HCT116 (cell line): ENCODE measurements at regions not wholly inside any gene's neighbourhood (a gene's known extent, or its start where the extent isn't known, plus 50 kb on each side); places are given as distances from the start of the nearest gene placed in this dataset.
"Not testable (repeated sequence)": the region's sequence is repeated elsewhere in the genome, so short reads cannot be mapped to it uniquely, and the experiment has no call there.

Source experiments
- ATAC-seq: fragments of 200-7000 bp; cut with Tn5 transposase; 2 replicates; pipeline ENCODE4 v1.9.1; 2020; ENCODE audit warnings: mild to moderate bottlenecking, moderate library complexity
- BruUV-seq: library from RNA; stranded (reverse); fragments of 400-500 nt; replicated peaks from 2 replicates; lab custom pipeline; 2021; lab: Mats Ljungman, UMichigan
- CTCF ChIA-PET: fragments of 300-600 bp; sonication (Branson Sonifier 250); formaldehyde crosslinking; loops from one replicate; lab custom pipeline; 2021; ENCODE audit warnings: antibody characterized with exemption; lab: Charles Lee
- POLR2A ChIA-PET: fragments of 300-600, 350-600 bp; sonication (Branson Sonifier 250); formaldehyde crosslinking; loops from one replicate; lab custom pipeline; 2021; ENCODE audit warnings: antibody characterized with exemption; lab: Charles Lee
- RAD21 ChIA-PET, 2 experiments: fragments of 300-600 bp; sonication (Branson Sonifier 250); formaldehyde crosslinking; loops; one replicate each; lab custom pipeline; 2023; ENCODE audit warnings: low total read pairs in 2 of 2; ENCODE audit not compliant: uncharacterized antibody in 2 of 2, unreplicated experiment in 2 of 2, low non-redundant PET in 1 of 2; lab: Charles Lee
- DNase-seq: peaks from one replicate; pipeline ENCODE4 v3.0.0-alpha.2; 2010; ENCODE audit warnings: low read depth, low spot score
- H2AFZ ChIP-seq: fragments of 200-600 bp; shearing (Covaris generic), sonication (generic); 2 replicates; pipeline ENCODE4 v1.6.1; 2017; ENCODE audit warnings: low read depth, mixed run types, mixed read lengths, antibody characterized with exemption, low read length; ENCODE audit not compliant: poor library complexity, severe bottlenecking
- H3K27ac ChIP-seq: 2 replicates; pipeline ENCODE4 v1.5.1; 2012; ENCODE audit warnings: low read depth, low read length
- H3K27me3 ChIP-seq: fragments of 200-600 bp; sonication (generic); 2 replicates; pipeline ENCODE4 v1.6.1; 2016; ENCODE audit warnings: mixed run types, low read length, mixed read lengths; ENCODE audit not compliant: insufficient read depth
- H3K36me3 ChIP-seq, 2 experiments: fragments of 200-500 bp in 1 of 2; fragments of 200-600 bp in 1 of 2; sonication (Bioruptor generic) in 1 of 2; sonication (generic) in 1 of 2; 2 replicates each; pipeline versions ENCODE4 v1.5.1 to v1.6.1; 2014 to 2016; ENCODE audit warnings: low read length in 2 of 2, inconsistent platforms in 1 of 2, mixed read lengths in 1 of 2, mixed run types in 1 of 2; ENCODE audit not compliant: insufficient read depth in 2 of 2, control insufficient read depth in 1 of 2
- H3K4me1 ChIP-seq, 2 experiments: fragments of 200-600 bp in 1 of 2; sonication (generic) in 1 of 2; 2 replicates each; pipeline versions ENCODE4 v1.5.1 to v1.6.1; 2012 to 2017; ENCODE audit warnings: low read length in 2 of 2, inconsistent platforms in 1 of 2, mild to moderate bottlenecking in 1 of 2, mixed read lengths in 1 of 2, mixed run types in 1 of 2, moderate library complexity in 1 of 2; ENCODE audit not compliant: insufficient read depth in 2 of 2, control insufficient read depth in 1 of 2
- H3K4me2 ChIP-seq: fragments of 200-600 bp; sonication (generic); 2 replicates; pipeline ENCODE4 v1.6.1; 2017; ENCODE audit warnings: mixed run types, low read length, mixed read lengths
- H3K4me3 ChIP-seq, 2 experiments: fragments of 200-600 bp in 1 of 2; sonication (generic) in 1 of 2; replicated peaks in 1 of 2; 2 replicates each; pipeline ENCODE4 v1.5.1; 2011 to 2016; ENCODE audit warnings: low read length in 2 of 2, control low read depth in 1 of 2, low read depth in 1 of 2, mild to moderate bottlenecking in 1 of 2, mixed read lengths in 1 of 2, mixed run types in 1 of 2
- H3K79me2 ChIP-seq: fragments of 200-600 bp; sonication (generic); 2 replicates; pipeline ENCODE4 v1.6.1; 2017; ENCODE audit warnings: mild to moderate bottlenecking, mixed run types, low read length, moderate library complexity, mixed read lengths; ENCODE audit not compliant: insufficient read depth
- H3K9ac ChIP-seq: fragments of 200-600 bp; sonication (generic); 2 replicates; pipeline ENCODE4 v1.6.1; 2016; ENCODE audit warnings: low read length, mixed read lengths
- H3K9me2 ChIP-seq: fragments of 200-600 bp; sonication (generic), shearing (Covaris generic); 2 replicates; pipeline ENCODE4 v1.6.1; 2017; ENCODE audit warnings: mixed run types, mild to moderate bottlenecking, moderate library complexity; ENCODE audit not compliant: insufficient read depth
- H3K9me3 ChIP-seq, 2 experiments: fragments of 200-500 bp in 1 of 2; fragments of 200-600 bp in 1 of 2; sonication (Bioruptor generic) in 1 of 2; sonication (generic) in 1 of 2; 2 replicates each; pipeline ENCODE4 v1.6.1; 2014 to 2017; ENCODE audit warnings: low read length in 2 of 2, mixed read lengths in 2 of 2, inconsistent platforms in 1 of 2, low read depth in 1 of 2, mild to moderate bottlenecking in 1 of 2, mixed run types in 1 of 2, moderate library complexity in 1 of 2; ENCODE audit not compliant: control insufficient read depth in 1 of 2, insufficient read depth in 1 of 2
- H4K20me1 ChIP-seq: fragments of 200-600 bp; sonication (generic), shearing (Covaris generic); 2 replicates; pipeline ENCODE4 v1.6.1; 2017; ENCODE audit warnings: mixed run types, mild to moderate bottlenecking, moderate library complexity; ENCODE audit not compliant: insufficient read depth
- EZH2phosphoT487 ChIP-seq: fragments of 200-600 bp; IDR thresholded peaks from 2 replicates; pipeline ENCODE4 v1.6.1; 2018; ENCODE audit warnings: antibody characterized with exemption, borderline replicate concordance
- SRF ChIP-seq: IDR thresholded peaks from 2 replicates; pipeline ENCODE4 v1.6.1; 2012; ENCODE audit warnings: low read depth
- YY1 ChIP-seq: IDR thresholded peaks from 2 replicates; pipeline ENCODE4 v1.6.1; 2011; ENCODE audit warnings: low read length, low read depth, moderate library complexity, mild to moderate bottlenecking; ENCODE audit not compliant: insufficient replicate concordance; ENCODE audit errors: extremely low read depth
- intact Hi-C: fragments of 100-400 bp; cut with micrococcal nuclease; formaldehyde crosslinking; loops from 2 replicates; pipeline ENCODE4 v1.10.0; 2022
- TF ChIP-seq, protein P1 (sequence below), 3 experiments: fragments of 200-600 bp in 1 of 3; sonication (generic) in 1 of 3; IDR thresholded peaks in 2 of 3; conservative IDR thresholded peaks in 1 of 3; 2 replicates each; pipeline ENCODE4 v1.5.1; 2012 to 2017; ENCODE audit warnings: low read depth in 2 of 3, low read length in 2 of 3, antibody characterized with exemption in 1 of 3, borderline replicate concordance in 1 of 3, control low read depth in 1 of 3, mild to moderate bottlenecking in 1 of 3, mixed read lengths in 1 of 3, mixed run types in 1 of 3, moderate library complexity in 1 of 3; ENCODE audit not compliant: insufficient read depth in 1 of 3

DNA sequence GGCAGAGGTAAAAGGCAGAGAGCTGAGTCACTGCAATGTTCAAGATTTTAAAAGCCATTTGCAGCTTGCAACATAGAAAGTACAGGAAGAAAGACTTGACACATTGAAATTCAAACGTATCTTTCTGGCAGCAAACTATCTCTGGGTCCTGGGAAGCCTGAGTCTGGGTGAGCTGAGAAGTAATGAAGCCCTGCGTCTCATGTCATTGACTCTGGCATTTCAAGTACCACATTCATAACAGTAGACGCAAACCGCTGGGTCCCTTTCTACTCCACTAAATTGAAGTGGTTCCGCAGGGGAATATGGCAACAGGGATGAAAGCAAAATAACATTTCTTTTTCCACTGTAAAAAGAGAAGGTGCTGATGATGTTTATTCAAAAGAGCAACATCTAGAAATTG is 694.3 kb downstream of the BRINP1 start:
- H3K27me3 ChIP-seq, result no peaks in the 10 kb centered on the region
- no peak overlapping the region for H3K9ac ChIP-seq
- no peak overlapping the region for H2AFZ ChIP-seq
- CTCF ChIA-PET, result no interaction called here
- TF ChIP-seq YY1 (no peak), EZH2phosphoT487 (no peak), SRF (no peak)
- TF ChIP-seq, protein P1, sequence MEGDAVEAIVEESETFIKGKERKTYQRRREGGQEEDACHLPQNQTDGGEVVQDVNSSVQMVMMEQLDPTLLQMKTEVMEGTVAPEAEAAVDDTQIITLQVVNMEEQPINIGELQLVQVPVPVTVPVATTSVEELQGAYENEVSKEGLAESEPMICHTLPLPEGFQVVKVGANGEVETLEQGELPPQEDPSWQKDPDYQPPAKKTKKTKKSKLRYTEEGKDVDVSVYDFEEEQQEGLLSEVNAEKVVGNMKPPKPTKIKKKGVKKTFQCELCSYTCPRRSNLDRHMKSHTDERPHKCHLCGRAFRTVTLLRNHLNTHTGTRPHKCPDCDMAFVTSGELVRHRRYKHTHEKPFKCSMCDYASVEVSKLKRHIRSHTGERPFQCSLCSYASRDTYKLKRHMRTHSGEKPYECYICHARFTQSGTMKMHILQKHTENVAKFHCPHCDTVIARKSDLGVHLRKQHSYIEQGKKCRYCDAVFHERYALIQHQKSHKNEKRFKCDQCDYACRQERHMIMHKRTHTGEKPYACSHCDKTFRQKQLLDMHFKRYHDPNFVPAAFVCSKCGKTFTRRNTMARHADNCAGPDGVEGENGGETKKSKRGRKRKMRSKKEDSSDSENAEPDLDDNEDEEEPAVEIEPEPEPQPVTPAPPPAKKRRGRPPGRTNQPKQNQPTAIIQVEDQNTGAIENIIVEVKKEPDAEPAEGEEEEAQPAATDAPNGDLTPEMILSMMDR (IDR thresholded peaks at IDR 0.05 in 2 of 3, conservative IDR thresholded peaks at IDR 0.05 in 1 of 3; ENCODE audit: borderline replicate concordance in 1 of 3, insufficient read depth in 1 of 3, low read depth in 2 of 3, low read length in 2 of 3), result no peak
- no peaks in the 10 kb centered on the region for H3K9me2 ChIP-seq
- peaks cover 3 to 10% of the 10 kb centered on the region in 2 experiments; a peak in 2 of 4 replicates for H3K9me3 ChIP-seq
- no peaks in the 10 kb centered on the region for H3K36me3 ChIP-seq
- no peaks in the 10 kb centered on the region for H4K20me1 ChIP-seq
- H3K4me1 ChIP-seq, result no peaks in the 10 kb centered on the region
- DNase-seq (no peak), ATAC-seq (no peak)
- H3K4me3 ChIP-seq, result no peak overlapping the region
- intact Hi-C loops, result no loop called here
- POLR2A ChIA-PET, result no interaction called here
- H3K27ac ChIP-seq, result no peak overlapping the region
- no TSS peak for BruUV-seq
- H3K4me2 ChIP-seq, result no peak overlapping the region
- RAD21 ChIA-PET, result no interaction called here
- no peaks in the 10 kb centered on the region for H3K79me2 ChIP-seq

DNA sequence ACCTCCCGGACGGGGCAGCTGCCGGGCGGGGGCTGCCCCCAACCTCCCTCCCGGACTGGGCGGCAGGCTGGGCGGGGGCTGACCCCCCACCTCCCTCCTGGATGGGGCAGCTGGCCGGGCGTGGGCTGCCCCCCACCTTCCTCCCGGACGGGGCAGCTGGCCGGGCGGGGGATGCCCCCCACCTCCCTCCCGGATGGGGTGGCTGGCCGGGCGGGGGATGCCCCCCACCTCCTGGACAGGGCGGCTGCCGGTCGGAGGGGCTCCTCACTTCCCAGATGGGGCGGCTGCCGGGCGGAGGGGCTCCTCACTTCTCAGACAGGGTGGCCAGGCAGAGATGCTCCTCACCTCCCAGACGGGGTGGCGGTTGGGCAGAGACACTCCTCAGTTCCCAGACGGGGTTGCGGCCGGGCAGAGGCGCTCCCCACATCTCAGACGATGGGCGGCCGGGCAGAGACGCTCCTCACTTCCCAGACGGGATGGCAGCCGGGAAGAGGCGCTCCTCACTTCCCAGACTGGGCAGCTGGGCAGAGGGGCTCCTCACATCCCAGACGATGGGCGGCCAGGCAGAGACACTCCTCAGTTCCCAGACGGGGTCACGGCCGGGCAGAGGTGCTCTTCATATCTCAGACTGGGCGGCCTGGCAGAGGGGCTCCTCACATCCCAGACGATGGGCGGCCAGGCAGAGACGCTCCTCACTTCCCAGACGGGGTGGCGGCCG is 691.1 kb downstream of the BRINP1 start:
- BruUV-seq, H3K9ac ChIP-seq, H3K36me3 ChIP-seq, CTCF ChIA-PET, RAD21 ChIA-PET, POLR2A ChIA-PET, intact Hi-C loops, H4K20me1 ChIP-seq, H3K4me3 ChIP-seq, H3K27me3 ChIP-seq, H3K79me2 ChIP-seq, H3K9me3 ChIP-seq, ATAC-seq, H3K4me2 ChIP-seq, DNase-seq, H3K4me1 ChIP-seq, H3K9me2 ChIP-seq, H2AFZ ChIP-seq, H3K27ac ChIP-seq: not testable (repeated sequence)
